Esophagus squamous epithelium (tissue), 5 donors: ENCODE measurements at regions not wholly inside any gene's neighbourhood (a gene's known extent, or its start where the extent isn't known, plus 50 kb on each side); places are given as distances from the start of the nearest gene placed in this dataset.
"Not testable (repeated sequence)": the region's sequence is repeated elsewhere in the genome, so short reads cannot be mapped to it uniquely, and the experiment has no call there.

Experiments
- DNase-seq: peaks from one replicate; lab custom pipeline; 2025; lab: John Stamatoyannopoulos, UW
- H3K27ac ChIP-seq, 4 donors: fragments of 200-600 bp; sonication (generic); one replicate each; pipeline ENCODE4 v1.5.1; 2016 to 2019; ENCODE audit warnings: mild to moderate bottlenecking in 1 of 4
- H3K27me3 ChIP-seq, 4 donors: fragments of 200-600 bp; sonication (generic); 1 replicate in 3 of 4; 2 replicates in 1 of 4; pipeline versions ENCODE4 v1.5.1 to v1.6.0; 2017 to 2021; ENCODE audit warnings: antibody characterized with exemption in 1 of 4
- H3K36me3 ChIP-seq, 3 donors: fragments of 200-600 bp; sonication (generic); one replicate each; pipeline ENCODE4 v1.5.1; 2016 to 2019
- H3K4me1 ChIP-seq, 3 donors: fragments of 200-600 bp; sonication (generic); one replicate each; pipeline ENCODE4 v1.5.1; 2017 to 2019
- H3K4me3 ChIP-seq, 4 donors: fragments of 200-600 bp; sonication (generic); 1 replicate in 3 of 4; 2 replicates in 1 of 4; pipeline ENCODE4 v1.5.1; 2016 to 2019; ENCODE audit warnings: mild to moderate bottlenecking in 2 of 4, moderate library complexity in 1 of 4
- H3K9me3 ChIP-seq, 3 donors: fragments of 200-600 bp; sonication (generic); one replicate each; pipeline ENCODE4 v1.5.1; 2016 to 2019
- CTCF ChIP-seq, 6 experiments: fragments of 450-650 bp in 4 of 6; fragments of 200-600 bp in 2 of 6; sonication (generic) in 2 of 6; IDR thresholded peaks; one replicate each; pipeline ENCODE4 v1.5.1; 2016 to 2019; ENCODE audit warnings: antibody characterized with exemption in 6 of 6, mild to moderate bottlenecking in 4 of 6, moderate library complexity in 4 of 6
- POLR2A ChIP-seq, 4 donors: fragments of 450-650 bp; IDR thresholded peaks; one replicate each; pipeline ENCODE4 v1.6.1; 2017; ENCODE audit warnings: antibody characterized with exemption in 4 of 4, mild to moderate bottlenecking in 4 of 4, moderate library complexity in 3 of 4
- WGBS, 2 donors: methylation state at CpG; one replicate each; pipeline ENCODE4 v1.1.5; 2018; 5-methylcytosine and 5-hydroxymethylcytosine counted together
- intact Hi-C: fragments of 100-400 bp; cut with DNase I; formaldehyde crosslinking; loops from one replicate; pipeline ENCODE4 v1.15.0; 2022
- donor health status: DM: yes; HTN: yes; CAD: no.

- Histone ChIP-seq H3K36me3 (no peaks in the 10 kb centered on the region), H3K9me3 (peaks cover 0 to 4% (median 0%) of the 10 kb centered on the region in 3 donors), H3K27ac (no peak overlapping the region), H3K4me1 (no peaks in the 10 kb centered on the region), H3K4me3 (no peak overlapping the region), H3K27me3 (no peaks in the 10 kb centered on the region)
- intact Hi-C loops: no loop called here
- no peak for TF ChIP-seq CTCF (IDR thresholded peaks at IDR 0.05)
- no peak for TF ChIP-seq POLR2A (IDR thresholded peaks at IDR 0.05)
- DNase-seq: no peak
These were observed 131.1 kb downstream of the HNMT start for GRCh38 chr2:138095336-138095735.

- H3K27ac ChIP-seq, H3K9me3 ChIP-seq, H3K4me3 ChIP-seq, DNase-seq, H3K27me3 ChIP-seq, intact Hi-C loops, H3K36me3 ChIP-seq, H3K4me1 ChIP-seq: not testable (repeated sequence)
- WGBS, 2 donors: 92 to 96% methylated on average over 3 of the region's 3 CpGs
These were observed 135.0 kb downstream of the HNMT start for GRCh38 chr2:138099288-138099687.

- H3K36me3 ChIP-seq: no peaks in the 10 kb centered on the region
- 80 to 90% methylated on average over 2 of the region's 2 CpGs for WGBS, 2 donors
- intact Hi-C loops: no loop called here
- H3K27ac ChIP-seq: no peak overlapping the region
- H3K27me3 ChIP-seq: no peaks in the 10 kb centered on the region
- TF ChIP-seq POLR2A (IDR thresholded peaks at IDR 0.05): no peak
- no peak for TF ChIP-seq CTCF (IDR thresholded peaks at IDR 0.05)
- peaks cover 0 to 4% (median 0%) of the 10 kb centered on the region in 3 donors for H3K9me3 ChIP-seq
- DNase-seq: no peak
- H3K4me1 ChIP-seq: no peaks in the 10 kb centered on the region
- H3K4me3 ChIP-seq: no peak overlapping the region
These were observed 137.4 kb downstream of the HNMT start for GRCh38 chr2:138101718-138102117.

- intact Hi-C loops: no loop called here
- no peak overlapping the region for H3K27ac ChIP-seq
- no peaks in the 10 kb centered on the region for H3K27me3 ChIP-seq
- H3K4me1 ChIP-seq: no peaks in the 10 kb centered on the region
- no peak overlapping the region for H3K4me3 ChIP-seq
- H3K9me3 ChIP-seq: peaks cover 0 to 4% (median 0%) of the 10 kb centered on the region in 3 donors
- TF ChIP-seq CTCF (IDR thresholded peaks at IDR 0.05): no peak
- TF ChIP-seq POLR2A (IDR thresholded peaks at IDR 0.05): no peak
- DNase-seq: no peak
- no peaks in the 10 kb centered on the region for H3K36me3 ChIP-seq
These were observed 138.4 kb downstream of the HNMT start for GRCh38 chr2:138102664-138103063.

GRCh38 chr2:138103156-138103555 lies 138.9 kb downstream of the HNMT start:
- TF ChIP-seq POLR2A (IDR thresholded peaks at IDR 0.05) (no peak), CTCF (IDR thresholded peaks at IDR 0.05) (no peak)
- 92 to 95% methylated on average over 1 of the region's 1 CpG for WGBS, 2 donors
- Histone ChIP-seq H3K4me1 (no peaks in the 10 kb centered on the region), H3K27me3 (no peaks in the 10 kb centered on the region), H3K27ac (no peak overlapping the region), H3K36me3 (no peaks in the 10 kb centered on the region), H3K4me3 (no peak overlapping the region), H3K9me3 (peaks cover 0 to 4% (median 0%) of the 10 kb centered on the region in 3 donors)
- intact Hi-C loops: no loop called here
- no peak for DNase-seq

GRCh38 chr2:138104071-138104470 lies 139.8 kb downstream of the HNMT start:
- Histone ChIP-seq H3K27ac (no peak overlapping the region), H3K9me3 (peaks cover 0 to 4% (median 0%) of the 10 kb centered on the region in 3 donors), H3K4me1 (no peaks in the 10 kb centered on the region), H3K4me3 (no peak overlapping the region), H3K27me3 (no peaks in the 10 kb centered on the region), H3K36me3 (no peaks in the 10 kb centered on the region)
- intact Hi-C loops: no loop called here
- no peak for DNase-seq
- TF ChIP-seq POLR2A (IDR thresholded peaks at IDR 0.05): no peak
- TF ChIP-seq CTCF (IDR thresholded peaks at IDR 0.05): no peak
- 71 to 78% methylated on average over 1 of the region's 1 CpG for WGBS, 2 donors
